ENCODE measurements at regions not wholly inside any gene's neighbourhood (a gene's known extent, or its start where the extent isn't known, plus 50 kb on each side); places are given as distances from the start of the nearest gene placed in this dataset.

GRCh38 chr20:52760791-52761190 is 211.4 kb upstream of the TSHZ2 start (continued):
- no peak for TF ChIP-seq FOXP4 (CRISPR knock-in tag; IDR thresholded peaks at IDR 0.05)
- no peak for TF ChIP-seq SMAD3 (CRISPR knock-in tag; IDR thresholded peaks at IDR 0.05; ENCODE audit: borderline replicate concordance)
- no peak for TF ChIP-seq ZMAT4 (CRISPR knock-in tag; IDR thresholded peaks at IDR 0.05)
- no peak for TF ChIP-seq NFATC4 (CRISPR knock-in tag; IDR thresholded peaks at IDR 0.05)
- no peak for TF ChIP-seq ZBTB43 (CRISPR knock-in tag; IDR thresholded peaks at IDR 0.05)
- no peak for TF ChIP-seq CDX4 (CRISPR knock-in tag; IDR thresholded peaks at IDR 0.05; ENCODE audit: borderline replicate concordance)

- ChIA-PET POLR2A (no interaction called here), CTCF (no interaction called here)
- Mint-ChIP-seq H3K4me1 (no peaks in the 10 kb centered on the region), H3K9me3 (peaks cover 8% of the 10 kb centered on the region; the same call in 1 of the 2 replicates), H3K4me3 (no peak overlapping the region), H3K27me3 (ENCODE audit: low read depth) (no peaks in the 10 kb centered on the region), H3K27ac (no peak overlapping the region), H3K36me3 (no peaks in the 10 kb centered on the region)
- no peak for DNase-seq (ENCODE audit: low spot score)
- TF ChIP-seq IRF1 (CRISPR knock-in tag; IDR thresholded peaks at IDR 0.05) (no peak), ZNF121 (CRISPR knock-in tag; IDR thresholded peaks at IDR 0.05) (no peak), NFE2L1 (CRISPR knock-in tag; IDR thresholded peaks at IDR 0.05) (no peak), ZNF263 (CRISPR knock-in tag; IDR thresholded peaks at IDR 0.05; ENCODE audit: low read depth) (no peak), FOXP4 (CRISPR knock-in tag; IDR thresholded peaks at IDR 0.05) (no peak), SMAD4 (CRISPR knock-in tag; IDR thresholded peaks at IDR 0.05) (no peak)
- no peak for ATAC-seq
These were observed 214.7 kb upstream of the TSHZ2 start for GRCh38 chr20:52757411-52757810.

- Mint-ChIP-seq H3K27ac (no peak overlapping the region), H3K36me3 (no peaks in the 10 kb centered on the region), H3K4me3 (no peak overlapping the region), H3K27me3 (ENCODE audit: low read depth) (no peaks in the 10 kb centered on the region), H3K4me1 (no peaks in the 10 kb centered on the region), H3K9me3 (no peaks in the 10 kb centered on the region)
- DNase-seq (ENCODE audit: low spot score) (no peak), ATAC-seq (no peak)
- POLR2A ChIA-PET = no interaction called here
- CTCF ChIA-PET = no interaction called here
- TF ChIP-seq E2F1 (CRISPR knock-in tag; IDR thresholded peaks at IDR 0.05) (no peak), FOXP1 (CRISPR knock-in tag; IDR thresholded peaks at IDR 0.05; ENCODE audit: borderline replicate concordance) (no peak), PRRX2 (CRISPR knock-in tag; IDR thresholded peaks at IDR 0.05) (no peak), EMX1 (CRISPR knock-in tag; IDR thresholded peaks at IDR 0.05) (no peak), ATF2 (CRISPR knock-in tag; IDR thresholded peaks at IDR 0.05; ENCODE audit: borderline replicate concordance, low read depth) (no peak), HMGA2 (CRISPR knock-in tag; IDR thresholded peaks at IDR 0.05) (no peak), GABPB1 (CRISPR knock-in tag; IDR thresholded peaks at IDR 0.05) (no peak), AFF4 (CRISPR knock-in tag; IDR thresholded peaks at IDR 0.05; ENCODE audit: borderline replicate concordance) (no peak)
These were observed 216.4 kb upstream of the TSHZ2 start for GRCh38 chr20:52755744-52756143.

Data from WTC11 (cell line).